ENCODE measurements at regions not wholly inside any gene's neighbourhood (a gene's known extent, or its start where the extent isn't known, plus 50 kb on each side); places are given as distances from the start of the nearest gene placed in this dataset.

DNA sequence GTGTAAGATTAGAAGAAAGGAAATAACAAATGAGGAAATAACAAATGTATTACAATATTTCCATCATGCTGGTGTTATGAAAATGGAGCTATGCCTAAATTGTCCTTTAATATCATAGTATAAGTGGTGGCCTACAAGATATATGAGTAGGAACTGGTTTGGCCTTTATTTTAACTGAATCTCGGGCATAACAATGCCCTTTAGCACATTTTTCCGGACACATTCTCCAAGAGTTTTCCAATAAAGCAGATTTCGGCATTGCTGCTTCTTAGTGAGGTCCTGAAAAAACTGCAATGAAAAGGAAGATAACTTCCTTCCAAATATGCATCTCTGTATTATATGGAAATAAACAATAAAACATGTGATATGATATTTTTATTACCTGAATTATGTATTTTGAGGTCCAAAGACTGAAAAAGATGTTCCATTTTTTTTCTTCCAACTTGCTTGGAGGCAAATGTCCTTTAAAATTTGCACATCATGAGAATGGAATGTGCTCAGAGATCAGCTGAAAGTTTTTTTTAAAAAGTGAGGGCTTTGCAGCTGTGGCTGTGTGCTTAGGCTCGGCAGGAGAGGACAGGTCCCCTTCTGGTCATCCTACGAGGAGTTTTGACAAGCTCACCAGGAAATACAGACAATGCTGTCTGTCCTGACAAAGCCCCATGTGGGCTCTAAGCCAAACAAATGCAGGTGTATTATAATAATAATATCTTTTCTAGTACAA lies 132.3 kb upstream of the RND3 start:
- TF ChIP-seq, protein P1, sequence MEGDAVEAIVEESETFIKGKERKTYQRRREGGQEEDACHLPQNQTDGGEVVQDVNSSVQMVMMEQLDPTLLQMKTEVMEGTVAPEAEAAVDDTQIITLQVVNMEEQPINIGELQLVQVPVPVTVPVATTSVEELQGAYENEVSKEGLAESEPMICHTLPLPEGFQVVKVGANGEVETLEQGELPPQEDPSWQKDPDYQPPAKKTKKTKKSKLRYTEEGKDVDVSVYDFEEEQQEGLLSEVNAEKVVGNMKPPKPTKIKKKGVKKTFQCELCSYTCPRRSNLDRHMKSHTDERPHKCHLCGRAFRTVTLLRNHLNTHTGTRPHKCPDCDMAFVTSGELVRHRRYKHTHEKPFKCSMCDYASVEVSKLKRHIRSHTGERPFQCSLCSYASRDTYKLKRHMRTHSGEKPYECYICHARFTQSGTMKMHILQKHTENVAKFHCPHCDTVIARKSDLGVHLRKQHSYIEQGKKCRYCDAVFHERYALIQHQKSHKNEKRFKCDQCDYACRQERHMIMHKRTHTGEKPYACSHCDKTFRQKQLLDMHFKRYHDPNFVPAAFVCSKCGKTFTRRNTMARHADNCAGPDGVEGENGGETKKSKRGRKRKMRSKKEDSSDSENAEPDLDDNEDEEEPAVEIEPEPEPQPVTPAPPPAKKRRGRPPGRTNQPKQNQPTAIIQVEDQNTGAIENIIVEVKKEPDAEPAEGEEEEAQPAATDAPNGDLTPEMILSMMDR (IDR thresholded peaks at IDR 0.05): no peak
- no peak for TF ChIP-seq EZH2 (IDR thresholded peaks at IDR 0.05)
